ENCODE measurements at regions not wholly inside any gene's neighbourhood (a gene's known extent, or its start where the extent isn't known, plus 50 kb on each side); places are given as distances from the start of the nearest gene placed in this dataset.

GRCh38 chr11:112507281-112507680, 246.6 kb upstream of the PLET1 start:
- Histone ChIP-seq H3K27ac (no peak overlapping the region), H3K4me1 (no peaks in the 10 kb centered on the region), H3K4me3 (no peak overlapping the region), H3K9me3 (no peaks in the 10 kb centered on the region), H3K36me3 (no peaks in the 10 kb centered on the region), H3K27me3 (no peaks in the 10 kb centered on the region)
- TF ChIP-seq POLR2A (IDR thresholded peaks at IDR 0.05) (no peak), CTCF (IDR thresholded peaks at IDR 0.05) (no peak)
- intact Hi-C loops (cut with DNase I; ENCODE audit: low total_unique reads), result no loop called here
- no peak for DNase-seq

- TF ChIP-seq POLR2A (IDR thresholded peaks at IDR 0.05) (no peak), CTCF (IDR thresholded peaks at IDR 0.05) (no peak)
- Histone ChIP-seq H3K4me1 (no peaks in the 10 kb centered on the region), H3K4me3 (no peak overlapping the region), H3K27ac (no peak overlapping the region), H3K36me3 (no peaks in the 10 kb centered on the region), H3K27me3 (no peaks in the 10 kb centered on the region), H3K9me3 (no peaks in the 10 kb centered on the region)
- no peak for DNase-seq
- intact Hi-C loops (cut with DNase I; ENCODE audit: low total_unique reads), result no loop called here
Observed at GRCh38 chr11:112508750-112509149, 248.1 kb upstream of the PLET1 start.

- no peak for DNase-seq
- no peaks in the 10 kb centered on the region for H3K36me3 ChIP-seq
- no peaks in the 10 kb centered on the region for H3K4me1 ChIP-seq
- no peaks in the 10 kb centered on the region for H3K9me3 ChIP-seq
- H3K4me3 ChIP-seq, result no peak overlapping the region
- no peaks in the 10 kb centered on the region for H3K27me3 ChIP-seq
- intact Hi-C loops (cut with DNase I; ENCODE audit: low total_unique reads), result no loop called here
- H3K27ac ChIP-seq, result no peak overlapping the region
- no peak for TF ChIP-seq POLR2A (IDR thresholded peaks at IDR 0.05)
- no peak for TF ChIP-seq CTCF (IDR thresholded peaks at IDR 0.05)
Observed at GRCh38 chr11:112509300-112509699, 248.6 kb upstream of the PLET1 start.

GRCh38 chr11:112511271-112511670, 250.6 kb upstream of the PLET1 start:
- no peaks in the 10 kb centered on the region for H3K4me1 ChIP-seq
- H3K27me3 ChIP-seq, result no peaks in the 10 kb centered on the region
- no peak for DNase-seq
- no peaks in the 10 kb centered on the region for H3K9me3 ChIP-seq
- H3K4me3 ChIP-seq, result no peak overlapping the region
- no peaks in the 10 kb centered on the region for H3K36me3 ChIP-seq
- intact Hi-C loops (cut with DNase I; ENCODE audit: low total_unique reads), result no loop called here
- TF ChIP-seq POLR2A (IDR thresholded peaks at IDR 0.05), result no peak
- no peak for TF ChIP-seq CTCF (IDR thresholded peaks at IDR 0.05)
- no peak overlapping the region for H3K27ac ChIP-seq

- Histone ChIP-seq H3K4me3 (no peak overlapping the region), H3K9me3 (no peaks in the 10 kb centered on the region), H3K36me3 (no peaks in the 10 kb centered on the region), H3K27me3 (no peaks in the 10 kb centered on the region), H3K4me1 (no peaks in the 10 kb centered on the region), H3K27ac (no peak overlapping the region)
- no peak for DNase-seq
- intact Hi-C loops (cut with DNase I; ENCODE audit: low total_unique reads), result no loop called here
- TF ChIP-seq POLR2A (IDR thresholded peaks at IDR 0.05) (no peak), CTCF (IDR thresholded peaks at IDR 0.05) (no peak)
Observed at GRCh38 chr11:112511911-112512310, 251.3 kb upstream of the PLET1 start.
